Hypothalamus (tissue), 51 donors: ENCODE measurements at regions not wholly inside any gene's neighbourhood (a gene's known extent, or its start where the extent isn't known, plus 50 kb on each side); places are given as distances from the start of the nearest gene placed in this dataset.
A peak's percentile ranks its signal among the peaks of the same experiment; 100 is the strongest.
"Not testable (repeated sequence)": the region's sequence is repeated elsewhere in the genome, so short reads cannot be mapped to it uniquely, and the experiment has no call there.

ENCODE experiments used
- DNase-seq, 51 donors: peaks; one replicate each; lab custom pipeline; 2025; lab: John Stamatoyannopoulos, UW

- peak in 3 of 51 donors; percentile 9 to 26 (median 16) for DNase-seq
These were observed 198.3 kb downstream of the RPS24 start for GRCh38 chr10:78231939-78232338.

GRCh38 chr10:78236416-78237015, 202.9 kb downstream of the RPS24 start:
- no peak for DNase-seq

DNA sequence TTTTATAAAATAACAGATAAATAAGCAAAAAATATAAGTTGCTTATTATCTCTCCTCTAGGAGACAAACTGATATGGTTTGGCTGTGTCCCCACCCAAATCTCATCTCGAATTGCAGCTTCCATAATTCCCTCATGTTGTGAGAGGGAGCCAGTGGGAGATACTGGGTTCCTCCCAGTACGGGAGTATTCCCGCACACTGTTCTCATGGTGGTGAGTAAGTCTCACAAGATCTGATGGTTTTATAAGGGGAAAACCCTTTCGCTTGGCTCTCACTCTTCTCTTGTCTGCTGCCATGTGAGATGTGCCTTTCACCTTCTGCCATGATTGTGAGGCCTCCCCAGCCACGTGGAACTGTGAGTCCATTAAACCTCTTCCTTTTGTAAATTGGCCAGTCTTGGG, 204.3 kb downstream of the RPS24 start:
- not testable (repeated sequence) for DNase-seq

- no peak for DNase-seq
These were observed 213.6 kb downstream of the RPS24 start for GRCh38 chr10:78247266-78247665.

- DNase-seq: no peak
These were observed 214.2 kb downstream of the RPS24 start for GRCh38 chr10:78247821-78248220.

- peak in 27 of 51 donors; percentile 14 to 85 (median 34) for DNase-seq
These were observed 215.2 kb downstream of the RPS24 start for GRCh38 chr10:78248651-78249464.

- DNase-seq: no peak
These were observed 216.0 kb downstream of the RPS24 start for GRCh38 chr10:78249690-78250089.

GRCh38 chr10:78250313-78251015, 216.8 kb downstream of the RPS24 start:
- no peak for DNase-seq

GRCh38 chr10:78251016-78251385, 217.3 kb downstream of the RPS24 start:
- no peak for DNase-seq

DNA sequence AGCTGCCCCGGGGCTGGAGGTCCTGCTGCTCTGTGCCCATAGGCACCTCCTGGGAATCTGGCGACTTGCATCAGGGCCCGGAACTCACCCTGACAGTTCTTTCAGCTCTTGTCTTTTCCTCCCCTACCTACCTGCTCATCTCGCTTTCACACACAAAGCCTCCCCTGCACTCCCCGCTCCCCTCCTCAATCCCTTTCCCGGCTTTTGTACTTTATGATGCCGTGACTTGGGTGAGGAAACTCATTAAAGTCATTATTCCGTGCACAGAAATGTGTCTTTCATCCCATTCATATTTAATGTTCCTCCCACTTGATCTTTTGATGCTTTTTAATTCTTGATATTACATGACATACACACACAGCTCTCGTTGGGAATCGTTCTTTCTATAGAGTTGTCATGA, 218.6 kb downstream of the RPS24 start:
- DNase-seq: peak in 1 of 51 donors; percentile 17

GRCh38 chr10:78253063-78253853, 219.6 kb downstream of the RPS24 start:
- no peak for DNase-seq

GRCh38 chr10:78254013-78254412, 220.3 kb downstream of the RPS24 start:
- DNase-seq: no peak

- no peak for DNase-seq
These were observed 221.6 kb downstream of the RPS24 start for GRCh38 chr10:78255214-78255613.

- peak in 17 of 51 donors; percentile 12 to 77 (median 34) for DNase-seq
These were observed 222.4 kb downstream of the RPS24 start for GRCh38 chr10:78255796-78256638.

GRCh38 chr10:78258323-78259030, 224.8 kb downstream of the RPS24 start:
- DNase-seq: no peak

- no peak for DNase-seq
These were observed 225.7 kb downstream of the RPS24 start for GRCh38 chr10:78259391-78259790.

- no peak for DNase-seq
These were observed 226.5 kb downstream of the RPS24 start for GRCh38 chr10:78260141-78260540.

DNA sequence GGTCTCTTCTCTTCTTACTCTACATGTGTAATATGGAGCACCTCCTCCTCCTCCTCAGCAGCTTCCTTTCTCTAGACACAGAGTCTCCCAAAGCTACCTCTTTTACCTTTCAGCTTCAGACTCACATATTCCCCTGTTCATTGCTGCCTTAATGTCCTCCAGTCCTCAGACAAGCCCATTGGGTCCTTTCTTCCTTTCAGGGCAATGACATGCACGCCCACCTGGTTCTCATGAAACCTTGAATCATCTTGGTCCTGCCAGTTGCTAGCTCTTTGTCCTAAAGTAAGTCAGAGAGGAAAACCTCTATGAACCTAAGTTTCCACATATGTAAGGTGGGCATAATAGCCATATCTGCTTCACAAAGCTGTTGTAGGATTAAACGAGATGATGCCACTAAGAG, 227.0 kb downstream of the RPS24 start:
- DNase-seq: no peak

GRCh38 chr10:78261291-78261690, 227.6 kb downstream of the RPS24 start:
- no peak for DNase-seq
